Activated naive CD4-positive, alpha-beta T cell (primary cell): ENCODE measurements at regions not wholly inside any gene's neighbourhood (a gene's known extent, or its start where the extent isn't known, plus 50 kb on each side); places are given as distances from the start of the nearest gene placed in this dataset.

Experiments used
- DNase-seq, 4 experiments: peaks; one replicate each; lab custom pipeline; 2025; lab: John Stamatoyannopoulos, UW

DNA sequence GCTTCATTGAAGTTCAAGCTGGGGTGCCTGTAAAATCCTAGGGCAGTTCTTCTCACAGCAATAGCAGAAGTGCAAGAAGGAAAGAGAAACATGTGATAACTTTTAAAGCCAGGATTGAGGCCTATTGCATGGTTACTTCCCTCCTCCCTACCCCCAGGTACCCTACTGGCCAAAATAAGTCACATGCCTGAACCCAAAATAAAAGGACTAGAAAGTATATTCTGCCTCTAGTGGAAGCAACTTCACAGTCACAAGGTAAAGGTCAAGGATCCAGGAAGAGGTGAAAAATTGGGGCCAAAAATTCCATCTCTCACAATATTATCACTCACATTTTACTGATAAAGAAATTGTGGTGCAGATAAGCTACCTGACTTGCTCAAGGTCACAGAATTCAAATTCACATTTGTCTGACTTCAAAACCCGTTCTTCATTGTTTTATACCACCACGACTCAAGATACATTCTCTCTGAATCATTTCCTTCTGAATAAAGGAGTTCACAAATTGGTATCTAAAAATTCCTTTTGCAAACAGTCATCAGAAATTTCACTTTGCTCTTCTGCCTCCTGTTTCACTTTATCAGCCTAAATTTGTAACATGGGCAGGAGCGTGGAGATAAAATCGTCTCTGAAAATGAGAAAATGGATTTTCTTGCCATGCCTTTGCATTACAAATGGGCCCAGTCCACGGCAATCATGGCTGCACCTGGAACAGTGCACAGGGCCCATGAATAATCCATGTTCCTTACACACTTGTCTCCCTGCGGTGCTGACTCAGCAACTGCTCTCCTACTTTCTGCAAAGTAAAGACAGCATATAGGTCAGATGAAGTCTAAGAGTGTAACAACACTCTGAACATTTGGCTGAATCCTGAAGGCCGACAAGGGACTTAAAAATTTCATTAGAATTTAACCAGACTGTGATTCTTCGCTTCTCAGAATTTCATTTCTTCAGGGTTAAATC, 485.3 kb upstream of the NFIA start:
- no peak for DNase-seq

DNA sequence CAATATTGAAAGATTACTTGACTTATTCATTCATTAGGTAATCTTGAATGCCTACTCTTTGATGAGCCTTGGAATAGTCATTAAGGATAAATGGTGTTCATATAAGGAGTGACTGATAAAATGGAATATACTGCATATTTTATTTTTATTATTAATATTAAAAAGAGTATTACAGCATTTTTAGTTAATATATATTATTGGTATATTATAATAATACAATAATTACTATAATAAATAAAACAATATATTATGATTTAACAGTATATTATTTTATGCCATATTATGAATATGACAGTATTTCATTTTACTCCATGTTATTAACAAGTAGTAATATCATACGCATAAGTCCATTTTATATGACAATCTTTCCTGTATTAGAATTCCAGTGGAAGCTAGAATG, 490.8 kb upstream of the NFIA start:
- no peak for DNase-seq

DNA sequence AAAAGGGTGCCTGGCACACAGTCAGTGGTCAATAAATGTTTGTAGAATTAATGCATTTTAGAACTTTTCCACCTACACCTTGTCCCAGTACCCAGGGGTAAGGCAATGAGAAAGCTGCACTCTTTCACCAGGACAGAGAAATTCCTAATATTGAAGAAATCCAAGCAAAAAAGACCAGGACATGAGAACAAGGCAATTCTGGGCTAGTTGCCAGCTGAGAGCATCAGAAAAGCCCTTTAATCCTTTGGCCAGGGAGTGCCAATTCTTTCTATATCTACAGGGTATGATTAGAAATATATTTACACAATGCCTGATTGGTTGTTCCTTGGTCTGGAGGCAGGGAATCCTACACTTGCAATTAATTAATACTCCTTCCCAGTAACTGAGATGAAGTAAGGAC, 492.4 kb upstream of the NFIA start:
- DNase-seq: no peak

DNA sequence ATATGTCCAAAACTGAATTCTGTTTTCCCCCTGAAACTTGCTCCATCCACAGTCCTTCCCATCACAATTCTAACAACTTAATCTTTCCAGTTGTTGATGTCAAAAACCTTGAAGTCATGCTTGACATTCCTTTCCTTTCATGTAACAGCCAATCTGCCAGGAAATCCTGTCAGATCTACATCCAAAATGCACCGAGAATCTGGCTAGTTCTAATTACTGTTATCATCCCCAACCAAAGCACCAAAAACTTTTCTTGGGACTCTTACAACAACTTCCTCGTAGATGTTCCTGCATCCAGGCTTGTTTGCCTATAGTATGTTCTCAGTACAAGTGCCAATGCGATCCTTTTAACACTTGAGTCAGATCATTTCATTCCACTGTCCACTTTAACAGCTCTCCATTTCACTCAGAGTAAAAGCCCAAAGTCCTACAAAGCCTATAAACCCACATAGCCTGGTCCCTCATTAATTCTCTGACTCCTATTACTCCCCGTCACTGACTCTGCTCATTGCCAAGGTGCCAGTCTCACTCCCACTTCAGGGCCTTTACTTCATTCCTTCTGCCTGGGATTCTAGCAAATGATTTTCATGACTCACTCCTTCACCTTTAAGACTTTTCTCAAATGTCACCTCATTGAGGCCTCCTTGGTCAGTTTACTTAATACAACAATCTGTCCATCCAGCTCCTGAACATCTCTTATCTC, 493.2 kb upstream of the NFIA start:
- DNase-seq: no peak

DNA sequence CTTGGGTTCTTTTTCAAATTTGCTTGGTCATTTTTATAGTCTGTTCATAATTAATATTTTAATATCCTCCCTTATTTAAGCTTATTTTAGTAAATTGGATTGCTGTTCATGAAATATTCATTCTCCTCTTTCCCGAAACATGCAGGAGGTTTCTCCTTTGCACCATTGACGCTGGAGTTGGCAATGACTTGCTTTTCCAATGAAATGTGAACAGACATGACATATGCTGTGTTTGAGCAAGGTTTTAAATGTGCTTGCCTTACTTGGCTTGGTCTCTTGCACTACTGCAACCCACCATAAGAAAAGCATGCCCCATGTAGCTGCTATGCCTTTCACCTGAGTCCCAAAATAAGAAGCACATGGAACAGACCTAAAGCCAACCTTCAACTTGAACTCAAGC, 498.0 kb upstream of the NFIA start:
- DNase-seq: no peak

DNA sequence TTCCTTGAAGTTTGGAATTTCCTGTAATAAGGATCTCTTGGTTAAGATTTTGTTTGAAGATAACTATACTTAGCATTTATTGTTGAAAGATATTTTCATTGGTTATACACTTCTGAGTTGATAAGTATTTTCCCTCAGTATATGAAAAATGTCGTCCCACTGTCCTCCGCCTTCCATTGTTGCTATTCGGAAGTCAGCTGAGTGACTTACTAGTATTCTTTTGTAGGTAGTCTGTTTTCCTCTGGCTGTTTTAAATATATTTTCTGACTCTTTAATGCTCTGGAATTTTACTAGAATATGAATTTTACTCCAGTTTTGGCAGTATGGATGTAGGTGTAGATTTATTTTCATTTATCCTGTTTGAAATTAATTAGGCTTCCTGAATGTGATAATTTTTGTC, 498.7 kb upstream of the NFIA start:
- no peak for DNase-seq

DNA sequence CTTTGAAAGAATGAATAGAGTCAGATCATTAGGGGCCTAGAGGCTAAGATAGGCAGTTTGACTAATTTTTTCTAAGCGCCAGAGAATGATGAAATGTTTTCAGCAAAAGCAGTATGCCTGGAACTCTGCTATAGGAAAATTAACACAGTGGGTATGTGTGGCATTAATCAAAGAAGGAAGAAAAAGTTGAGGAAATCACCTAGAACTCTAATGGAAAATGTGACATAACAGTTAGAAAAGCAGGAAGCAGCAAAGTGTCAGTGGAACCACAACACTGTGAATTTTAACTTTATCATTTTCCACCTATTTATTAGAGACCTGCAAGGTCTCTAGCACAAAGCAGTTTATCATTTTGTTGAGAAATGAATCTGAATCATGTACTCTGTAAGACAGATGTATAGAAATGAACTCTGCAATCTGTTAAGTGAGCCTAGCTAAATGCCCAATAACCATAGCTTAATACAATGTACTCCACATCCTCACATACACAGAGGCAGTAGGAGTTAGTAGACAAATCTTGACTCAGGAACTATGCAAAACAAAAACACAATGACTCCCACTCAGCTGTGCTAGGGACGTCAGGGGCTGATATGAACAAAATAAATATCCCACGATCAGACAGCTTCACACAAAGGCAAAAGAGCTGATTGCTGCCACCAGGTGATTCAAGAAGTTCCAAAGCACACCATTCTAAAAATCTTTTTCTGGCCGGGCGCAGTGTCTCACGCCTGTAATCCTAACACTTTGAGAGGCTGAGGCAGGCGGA, 500.7 kb upstream of the NFIA start:
- no peak for DNase-seq

DNA sequence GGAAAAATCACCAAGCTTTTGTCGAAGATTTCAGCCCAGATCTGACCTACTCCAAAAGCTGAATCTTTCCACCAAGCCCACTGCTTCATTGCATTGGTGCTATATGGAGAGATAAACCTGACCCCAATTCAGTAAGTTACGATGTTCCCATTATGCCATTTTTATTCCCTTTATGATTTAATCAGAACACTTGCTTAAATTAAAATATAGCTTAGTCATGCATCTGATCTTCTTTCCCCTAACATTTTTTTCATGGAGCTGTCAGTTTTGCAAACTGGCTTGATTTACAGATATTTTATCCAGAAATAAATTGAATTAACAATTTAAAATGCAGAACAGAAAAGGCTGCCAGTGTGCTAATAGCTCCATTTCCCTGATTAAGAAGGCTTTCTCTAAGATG, 503.5 kb upstream of the C1orf87 start:
- DNase-seq: no peak

DNA sequence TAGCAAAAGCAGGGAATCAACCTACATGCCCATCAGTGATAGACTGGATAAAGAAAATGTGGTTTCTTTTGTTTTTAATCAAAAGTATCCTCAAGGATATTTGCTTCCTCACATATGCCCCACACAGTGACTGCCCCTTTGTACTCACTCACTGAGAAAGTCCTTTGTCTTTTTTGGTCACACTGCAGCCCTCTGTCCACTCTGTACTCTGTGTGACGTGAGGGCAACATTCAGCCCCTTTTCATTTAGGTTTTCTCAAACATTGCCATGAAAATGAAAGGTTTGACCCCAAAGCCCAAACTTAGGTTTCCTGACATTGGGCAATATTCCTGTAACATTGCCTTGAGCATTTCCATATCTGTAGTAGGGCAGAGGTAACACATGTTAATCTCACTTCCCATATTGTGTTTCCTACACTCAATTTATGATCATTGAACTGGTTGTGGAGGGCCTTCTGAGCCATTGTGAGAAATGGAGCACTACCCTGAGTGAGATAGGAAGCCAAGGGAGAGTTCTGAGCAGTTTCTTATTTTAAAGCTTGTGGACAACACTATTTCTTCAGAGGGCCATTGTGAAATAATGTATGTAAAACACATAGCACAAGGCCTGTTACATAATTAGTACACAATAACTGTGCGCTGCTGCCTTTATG, 501.9 kb upstream of the C1orf87 start:
- DNase-seq: no peak

DNA sequence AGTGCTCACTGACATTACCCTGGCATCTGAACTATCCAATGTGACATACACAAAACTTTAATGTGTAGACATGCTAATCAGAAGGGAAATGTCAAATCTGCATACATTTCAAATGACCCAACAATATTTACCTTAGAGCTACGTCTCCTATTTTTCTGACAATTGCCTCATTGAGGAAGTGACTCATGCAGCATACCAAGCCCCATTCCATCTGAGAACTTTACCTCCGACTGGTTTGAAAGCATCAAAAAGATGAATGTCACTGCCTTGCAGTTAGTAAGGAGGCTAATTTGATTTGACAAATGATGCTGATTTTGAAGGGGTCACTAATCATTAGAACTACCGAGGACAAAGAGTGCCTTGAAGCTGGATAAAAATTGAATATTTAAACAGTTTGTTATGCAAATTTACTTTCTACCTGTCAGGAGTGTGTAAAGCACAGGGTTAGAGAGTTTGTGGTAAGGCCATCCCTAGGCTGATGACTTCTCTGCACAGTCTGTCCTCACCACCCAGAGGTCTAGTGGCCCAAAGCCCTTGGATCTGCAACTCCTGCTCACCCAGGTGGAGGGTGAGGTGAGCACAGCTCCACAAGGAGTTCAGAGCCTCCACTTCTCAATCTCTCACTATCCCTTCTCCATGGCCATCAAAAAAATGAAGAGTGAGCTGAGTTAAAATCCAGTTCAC, 500.3 kb upstream of the C1orf87 start:
- no peak for DNase-seq

DNA sequence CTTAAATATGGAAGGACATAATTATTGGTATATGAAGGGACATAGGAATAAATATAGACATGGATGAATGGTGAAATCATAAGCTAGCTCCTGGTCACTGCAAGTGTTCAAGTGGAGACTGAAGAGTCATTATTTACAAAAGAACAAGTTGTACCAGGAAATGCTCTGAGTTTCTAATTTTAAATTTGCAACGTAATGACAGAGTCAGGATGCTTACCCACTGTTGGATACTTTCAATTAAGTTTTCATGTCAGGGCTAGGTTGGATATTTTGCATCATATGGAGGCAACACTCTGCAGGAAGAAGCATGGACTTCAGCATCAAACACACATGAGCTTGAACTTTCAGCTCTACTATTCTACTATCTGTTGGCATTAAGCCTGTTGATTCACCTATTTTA, 499.6 kb upstream of the C1orf87 start:
- no peak for DNase-seq

DNA sequence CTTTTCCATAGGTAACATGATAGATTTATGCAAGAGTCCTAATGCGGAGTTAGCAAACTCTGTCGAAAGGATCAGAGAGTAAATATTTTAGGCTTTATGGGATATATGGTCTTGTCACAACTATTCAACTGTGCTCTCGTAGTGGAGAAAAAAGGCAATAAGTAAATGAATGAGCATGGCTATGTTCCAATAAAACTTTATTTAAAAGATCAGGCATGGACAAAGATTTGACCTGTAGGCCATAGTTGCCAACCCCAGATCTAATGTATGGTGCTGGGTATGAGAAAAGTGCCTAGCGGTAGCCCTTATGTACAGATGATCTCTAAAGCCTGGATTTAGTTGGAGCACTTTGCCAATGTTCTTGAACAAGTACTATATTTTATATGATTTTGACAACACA, 498.8 kb upstream of the C1orf87 start:
- no peak for DNase-seq

DNA sequence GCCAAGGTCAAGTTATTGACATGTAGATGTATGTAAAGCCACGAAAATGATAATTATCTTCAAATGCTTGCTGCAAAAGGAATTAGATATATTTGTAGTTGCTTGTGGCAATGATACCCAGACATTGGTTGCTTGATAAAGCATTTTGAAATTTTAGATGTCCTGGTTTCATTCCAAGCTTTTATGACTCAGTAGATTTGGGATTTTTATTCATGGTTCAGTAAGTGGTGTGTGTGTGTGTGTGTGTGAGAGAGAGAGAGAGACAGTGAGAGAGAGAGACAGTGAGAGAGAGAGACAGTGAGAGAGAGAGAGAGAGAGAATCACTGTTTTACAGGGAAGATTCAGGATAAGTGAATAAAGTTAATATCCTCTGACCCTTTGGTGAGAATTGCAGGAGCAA, 498.2 kb upstream of the C1orf87 start:
- no peak for DNase-seq

DNA sequence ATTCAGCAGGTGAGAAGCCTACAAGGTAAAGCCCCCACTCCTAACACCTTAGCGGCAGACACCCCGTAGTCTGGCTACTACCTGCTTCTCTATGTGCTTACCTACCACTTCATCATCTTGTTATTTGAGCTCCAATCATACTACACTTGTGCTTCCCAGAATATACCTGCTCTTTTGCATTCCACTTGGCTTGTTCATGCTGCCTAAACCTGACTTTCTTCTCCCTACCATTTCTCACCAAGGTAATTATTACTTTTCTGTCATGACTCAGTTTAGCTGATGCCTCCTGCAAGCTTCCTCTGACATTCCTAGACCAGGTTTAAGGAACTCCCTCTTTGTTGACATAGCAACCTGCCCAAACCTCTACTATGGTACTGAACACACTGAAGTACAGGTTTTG, 495.6 kb upstream of the C1orf87 start:
- DNase-seq: no peak

DNA sequence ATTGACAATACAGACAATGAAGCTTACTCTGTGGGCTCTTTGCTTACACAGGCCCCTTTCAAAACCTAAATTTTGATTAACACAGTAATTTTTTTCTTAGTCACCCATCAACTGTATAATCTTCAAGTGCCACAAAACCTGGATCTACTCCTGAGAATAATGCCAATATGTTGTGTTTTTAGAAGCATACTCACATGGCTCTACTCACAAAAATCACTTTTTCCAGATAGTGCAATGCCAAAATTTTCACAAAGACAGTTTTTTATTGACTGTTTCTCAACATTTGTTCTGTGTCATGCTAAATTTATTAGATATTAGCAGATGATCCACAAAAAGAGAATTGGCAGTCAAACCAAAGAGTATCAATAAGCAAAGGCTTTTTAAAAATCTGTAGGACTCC, 493.7 kb upstream of the C1orf87 start:
- no peak for DNase-seq

DNA sequence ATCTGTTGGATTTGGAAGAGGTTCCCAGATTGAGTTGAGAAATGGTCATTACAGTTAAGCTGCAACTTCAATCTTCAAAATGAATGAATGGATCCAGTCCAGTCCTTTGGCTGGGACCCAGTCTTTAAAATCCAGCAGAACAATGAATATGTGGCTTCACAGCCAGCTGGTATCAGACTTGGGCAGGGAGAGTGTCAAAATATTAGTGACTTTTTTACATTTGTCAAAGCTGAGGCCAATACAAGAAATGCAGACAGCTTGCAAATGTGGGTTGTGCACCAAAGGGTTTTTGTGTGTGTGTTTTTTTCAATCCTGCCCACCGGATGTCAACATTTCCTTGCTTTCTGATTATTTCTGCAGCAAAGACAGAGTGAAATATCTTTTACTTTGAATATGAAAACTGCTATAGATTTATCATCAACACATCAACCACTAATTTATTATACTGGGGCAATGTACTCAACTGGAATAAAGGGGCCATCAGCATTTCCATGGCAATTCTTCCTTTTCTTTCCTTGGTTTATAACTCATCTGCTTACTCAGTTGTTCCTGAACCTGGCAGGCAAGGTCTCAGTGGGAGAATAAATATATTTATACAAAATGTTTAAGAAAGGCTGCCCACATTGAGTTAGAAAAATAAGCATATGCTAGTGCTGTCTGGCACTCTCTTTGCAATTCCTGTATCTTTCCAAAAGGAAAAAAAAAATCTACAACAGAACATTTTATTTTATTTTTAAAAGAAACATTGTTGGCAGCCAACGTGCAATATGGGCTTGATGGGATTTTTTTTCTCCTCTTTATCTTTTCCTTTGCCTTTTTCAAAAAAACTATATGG, 491.6 kb upstream of the C1orf87 start:
- DNase-seq: no peak

DNA sequence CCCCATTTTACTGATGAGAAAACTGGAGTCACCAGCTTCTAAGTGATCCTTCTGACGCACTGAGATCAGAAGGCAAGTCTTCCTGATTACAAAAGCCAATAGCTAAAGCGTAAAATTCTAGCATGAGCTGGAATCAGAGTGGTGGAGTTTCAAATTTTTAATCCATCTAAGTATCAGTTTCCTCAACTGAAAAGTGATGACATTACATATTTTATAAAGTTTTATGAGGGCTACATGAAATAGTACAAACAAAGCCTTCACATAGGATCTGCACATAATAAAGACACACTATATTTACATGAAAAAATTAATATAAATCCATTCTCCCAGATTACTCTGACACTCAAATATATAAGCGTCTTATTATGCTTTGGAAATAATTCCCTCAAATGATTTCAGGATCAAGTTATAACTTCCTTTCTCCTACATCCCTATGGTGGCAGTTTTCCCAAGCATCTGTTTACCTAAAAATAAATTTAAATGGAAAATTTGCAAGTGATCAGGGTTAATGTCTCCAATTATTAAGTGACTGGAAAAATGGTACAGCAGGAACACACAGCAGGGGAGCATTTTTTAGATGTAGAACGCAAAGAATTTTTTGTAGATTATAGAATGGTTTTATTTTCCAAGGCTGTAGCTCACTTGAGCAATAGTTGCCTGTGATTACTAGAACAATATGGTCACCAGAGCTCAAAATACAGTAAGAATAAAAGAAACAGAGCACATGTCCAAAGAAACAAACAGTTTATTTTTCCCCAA, 490.4 kb upstream of the C1orf87 start:
- DNase-seq: no peak

DNA sequence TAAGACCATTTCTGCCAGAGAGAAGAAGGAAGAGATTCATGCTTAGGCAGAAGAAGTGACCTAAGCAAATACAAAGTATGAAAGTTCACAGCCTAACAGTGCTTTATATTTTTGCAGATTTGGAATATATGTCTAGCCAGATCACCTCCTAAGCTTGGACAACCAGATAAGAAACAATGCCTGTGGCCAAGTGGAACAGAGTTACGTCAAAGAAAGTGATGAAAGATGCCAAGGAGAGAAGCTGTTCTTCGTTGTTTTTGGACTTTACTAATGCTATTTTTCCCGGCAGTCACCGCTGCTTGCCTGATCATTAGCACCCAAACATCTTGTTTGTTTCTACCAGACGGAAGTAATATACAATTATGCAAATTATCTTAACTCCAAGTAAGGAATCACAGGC, 489.2 kb upstream of the C1orf87 start:
- no peak for DNase-seq

DNA sequence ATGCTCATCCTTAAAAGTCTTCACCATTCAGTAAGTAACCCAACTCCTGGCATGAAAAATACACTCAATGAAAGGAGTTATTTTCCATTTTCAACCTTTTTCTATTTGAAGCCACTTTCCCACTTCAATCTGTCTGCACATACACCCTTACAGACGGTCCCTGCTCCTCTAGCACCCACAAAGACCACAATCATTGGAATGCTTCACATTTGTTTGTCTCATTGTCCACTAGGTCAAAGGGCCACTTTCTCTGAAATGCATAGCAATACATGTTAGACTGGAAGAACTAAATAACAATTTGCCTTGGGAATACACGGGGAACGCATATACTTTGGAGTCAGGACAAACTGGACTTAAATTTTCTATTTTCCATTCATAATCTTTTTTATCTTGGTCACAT, 487.1 kb upstream of the C1orf87 start:
- no peak for DNase-seq

DNA sequence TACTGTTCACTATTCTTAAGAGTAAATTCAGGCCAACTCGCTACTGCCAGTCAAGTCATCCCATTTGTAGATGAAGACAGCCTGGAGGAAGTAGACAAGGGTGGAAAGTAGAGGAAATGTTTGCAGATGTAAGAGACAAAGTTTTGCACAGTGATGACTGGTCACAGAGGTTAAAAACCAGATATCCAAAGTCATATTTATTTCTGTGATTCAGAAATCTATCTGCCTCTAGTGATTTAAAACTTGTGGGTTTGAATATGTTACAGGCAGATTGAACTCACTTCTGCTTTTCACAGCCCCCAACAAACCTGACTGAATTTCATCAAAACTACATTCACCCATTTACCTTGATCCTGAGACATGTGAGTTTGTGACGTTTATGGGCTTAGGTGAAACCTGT, 484.7 kb upstream of the C1orf87 start:
- DNase-seq: no peak
